ENCODE measurements at regions not wholly inside any gene's neighbourhood (a gene's known extent, or its start where the extent isn't known, plus 50 kb on each side); places are given as distances from the start of the nearest gene placed in this dataset.

GRCh38 chr7:131654668-131655326, 98.4 kb upstream of the PODXL start:
- TF ChIP-seq, protein P1, sequence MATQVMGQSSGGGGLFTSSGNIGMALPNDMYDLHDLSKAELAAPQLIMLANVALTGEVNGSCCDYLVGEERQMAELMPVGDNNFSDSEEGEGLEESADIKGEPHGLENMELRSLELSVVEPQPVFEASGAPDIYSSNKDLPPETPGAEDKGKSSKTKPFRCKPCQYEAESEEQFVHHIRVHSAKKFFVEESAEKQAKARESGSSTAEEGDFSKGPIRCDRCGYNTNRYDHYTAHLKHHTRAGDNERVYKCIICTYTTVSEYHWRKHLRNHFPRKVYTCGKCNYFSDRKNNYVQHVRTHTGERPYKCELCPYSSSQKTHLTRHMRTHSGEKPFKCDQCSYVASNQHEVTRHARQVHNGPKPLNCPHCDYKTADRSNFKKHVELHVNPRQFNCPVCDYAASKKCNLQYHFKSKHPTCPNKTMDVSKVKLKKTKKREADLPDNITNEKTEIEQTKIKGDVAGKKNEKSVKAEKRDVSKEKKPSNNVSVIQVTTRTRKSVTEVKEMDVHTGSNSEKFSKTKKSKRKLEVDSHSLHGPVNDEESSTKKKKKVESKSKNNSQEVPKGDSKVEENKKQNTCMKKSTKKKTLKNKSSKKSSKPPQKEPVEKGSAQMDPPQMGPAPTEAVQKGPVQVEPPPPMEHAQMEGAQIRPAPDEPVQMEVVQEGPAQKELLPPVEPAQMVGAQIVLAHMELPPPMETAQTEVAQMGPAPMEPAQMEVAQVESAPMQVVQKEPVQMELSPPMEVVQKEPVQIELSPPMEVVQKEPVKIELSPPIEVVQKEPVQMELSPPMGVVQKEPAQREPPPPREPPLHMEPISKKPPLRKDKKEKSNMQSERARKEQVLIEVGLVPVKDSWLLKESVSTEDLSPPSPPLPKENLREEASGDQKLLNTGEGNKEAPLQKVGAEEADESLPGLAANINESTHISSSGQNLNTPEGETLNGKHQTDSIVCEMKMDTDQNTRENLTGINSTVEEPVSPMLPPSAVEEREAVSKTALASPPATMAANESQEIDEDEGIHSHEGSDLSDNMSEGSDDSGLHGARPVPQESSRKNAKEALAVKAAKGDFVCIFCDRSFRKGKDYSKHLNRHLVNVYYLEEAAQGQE (IDR thresholded peaks at IDR 0.05; ENCODE audit: low read depth, low read length): no peak
- TF ChIP-seq GABPA (IDR thresholded peaks at IDR 0.05; ENCODE audit: low read depth): no peak
- TF ChIP-seq TAF1 (IDR thresholded peaks at IDR 0.05; ENCODE audit: borderline replicate concordance, low read depth, low read length): no peak
- no peak for TF ChIP-seq RFX5 (IDR thresholded peaks at IDR 0.05; ENCODE audit: low read length)
- TF ChIP-seq RXRA (IDR thresholded peaks at IDR 0.05; ENCODE audit: borderline replicate concordance, low read depth): no peak
- TF ChIP-seq CTCF (IDR thresholded peaks at IDR 0.05): peak; percentile 98
- TF ChIP-seq EP300 (IDR thresholded peaks at IDR 0.05; ENCODE audit: borderline replicate concordance in 1 of 2, low read depth in 1 of 2, low read length in 1 of 2): no peak
- TF ChIP-seq CHD2 (IDR thresholded peaks at IDR 0.05; ENCODE audit: low read length, partially characterized antibody): no peak

All from SK-N-SH (cell line).